Kidney (tissue), 13 donors: ENCODE measurements at regions not wholly inside any gene's neighbourhood (a gene's known extent, or its start where the extent isn't known, plus 50 kb on each side); places are given as distances from the start of the nearest gene placed in this dataset.

ENCODE experiments used
- DNase-seq, 5 donors: peaks; one replicate each; pipeline ENCODE4 v3.0.0-alpha.2; 2013 to 2020
- FAIRE-seq: peaks from 2 replicates; lab custom pipeline; 2012; peaks lifted over from hg19 to GRCh38; lab: Jason Lieb, UNC
- H3K27ac ChIP-seq, 2 donors: one replicate each; pipeline ENCODE4 v1.7.0; 2013; ENCODE audit warnings: low read depth in 2 of 2, low read length in 2 of 2, inconsistent platforms in 1 of 2
- H3K27me3 ChIP-seq: one replicate; pipeline ENCODE4 v1.7.1; 2013; ENCODE audit warnings: low read length, inconsistent platforms; ENCODE audit not compliant: control insufficient read depth, insufficient read depth
- H3K36me3 ChIP-seq, 3 donors: one replicate each; pipeline versions ENCODE4 v1.7.0 to v1.7.1; 2013; ENCODE audit warnings: low read length in 3 of 3, control low read depth in 1 of 3, inconsistent platforms in 1 of 3; ENCODE audit not compliant: insufficient read depth in 3 of 3, control insufficient read depth in 2 of 3
- H3K4me1 ChIP-seq, 3 donors: one replicate each; pipeline versions ENCODE4 v1.7.0 to v1.7.1; 2013; ENCODE audit warnings: low read length in 3 of 3, inconsistent platforms in 1 of 3, low read depth in 1 of 3; ENCODE audit not compliant: control insufficient read depth in 2 of 3, insufficient read depth in 2 of 3
- H3K4me3 ChIP-seq, 3 donors: one replicate each; pipeline versions ENCODE4 v1.7.0 to v1.8.1; 2013; ENCODE audit warnings: low read length in 3 of 3, control low read depth in 1 of 3, inconsistent platforms in 1 of 3
- H3K9ac ChIP-seq, 3 donors: one replicate each; pipeline versions ENCODE4 v1.7.0 to v1.7.1; 2013; ENCODE audit warnings: low read length in 3 of 3, control low read depth in 1 of 3, inconsistent platforms in 1 of 3
- H3K9me3 ChIP-seq, 3 donors: one replicate each; pipeline versions ENCODE4 v1.7.0 to v1.7.1; 2013; ENCODE audit warnings: low read length in 3 of 3, control low read depth in 1 of 3, inconsistent platforms in 1 of 3; ENCODE audit not compliant: control insufficient read depth in 2 of 3, insufficient read depth in 1 of 3
- intact Hi-C: fragments of 100-400 bp; cut with DNase I; formaldehyde crosslinking; loops from one replicate; pipeline ENCODE4 v1.11.1; 2022
- TF ChIP-seq, protein P1 (sequence below): IDR thresholded peaks from 3 replicates; pipeline ENCODE4 v1.5.1; 2012; ENCODE audit warnings: mild to moderate bottlenecking, moderate library complexity, borderline replicate concordance; ENCODE audit not compliant: insufficient read depth; ENCODE audit errors: extremely low read depth
- donor health status: control.
- donor health status: control.
- donor health status: control.
- donor health status: control.
- donor health status: control.
- donor health status: DM: yes; HTN: yes; CAD: no.
- donor health status: Normal renal cell carcinoma (clear cell type).

GRCh38 chr1:38522915-38523567 lies 336.5 kb downstream of the RRAGC start:
- no peaks in the 10 kb centered on the region for H3K9me3 ChIP-seq
- FAIRE-seq (no peak), DNase-seq (no peak)
- H3K9ac ChIP-seq = no peak overlapping the region
- intact Hi-C loops = no loop called here
- TF ChIP-seq, protein P1, sequence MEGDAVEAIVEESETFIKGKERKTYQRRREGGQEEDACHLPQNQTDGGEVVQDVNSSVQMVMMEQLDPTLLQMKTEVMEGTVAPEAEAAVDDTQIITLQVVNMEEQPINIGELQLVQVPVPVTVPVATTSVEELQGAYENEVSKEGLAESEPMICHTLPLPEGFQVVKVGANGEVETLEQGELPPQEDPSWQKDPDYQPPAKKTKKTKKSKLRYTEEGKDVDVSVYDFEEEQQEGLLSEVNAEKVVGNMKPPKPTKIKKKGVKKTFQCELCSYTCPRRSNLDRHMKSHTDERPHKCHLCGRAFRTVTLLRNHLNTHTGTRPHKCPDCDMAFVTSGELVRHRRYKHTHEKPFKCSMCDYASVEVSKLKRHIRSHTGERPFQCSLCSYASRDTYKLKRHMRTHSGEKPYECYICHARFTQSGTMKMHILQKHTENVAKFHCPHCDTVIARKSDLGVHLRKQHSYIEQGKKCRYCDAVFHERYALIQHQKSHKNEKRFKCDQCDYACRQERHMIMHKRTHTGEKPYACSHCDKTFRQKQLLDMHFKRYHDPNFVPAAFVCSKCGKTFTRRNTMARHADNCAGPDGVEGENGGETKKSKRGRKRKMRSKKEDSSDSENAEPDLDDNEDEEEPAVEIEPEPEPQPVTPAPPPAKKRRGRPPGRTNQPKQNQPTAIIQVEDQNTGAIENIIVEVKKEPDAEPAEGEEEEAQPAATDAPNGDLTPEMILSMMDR = no peak
- no peak overlapping the region for H3K27ac ChIP-seq
- H3K27me3 ChIP-seq = peaks cover 2% of the 10 kb centered on the region
- peaks cover 0 to 2% (median 0%) of the 10 kb centered on the region in 3 donors for H3K4me1 ChIP-seq
- H3K36me3 ChIP-seq = no peaks in the 10 kb centered on the region
- H3K4me3 ChIP-seq = no peak overlapping the region

DNA sequence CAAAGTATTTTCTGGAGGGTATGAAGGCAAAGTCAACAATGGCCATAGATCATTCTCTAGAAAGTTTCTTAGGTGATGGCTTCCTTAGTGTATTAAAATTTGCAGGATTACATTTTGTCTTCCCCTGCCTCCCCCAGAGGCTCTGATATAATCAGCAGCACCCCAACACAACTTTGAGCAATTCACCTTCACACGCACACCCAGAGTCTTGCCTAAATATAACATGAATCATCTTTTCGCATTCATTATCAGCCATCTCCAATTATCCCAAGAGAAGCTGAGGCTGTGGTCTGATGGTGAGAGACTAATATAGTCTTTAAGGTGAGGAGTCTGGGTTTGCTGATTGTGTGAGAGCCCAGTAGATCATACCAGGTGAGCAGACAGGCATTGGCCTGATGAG lies 343.0 kb downstream of the RRAGC start:
- FAIRE-seq (no peak), DNase-seq (no peak)
- H3K27me3 ChIP-seq = no peaks in the 10 kb centered on the region
- H3K9ac ChIP-seq = no peak overlapping the region
- TF ChIP-seq, protein P1 = no peak
- no peak overlapping the region for H3K4me3 ChIP-seq
- H3K4me1 ChIP-seq = no peaks in the 10 kb centered on the region
- no peak overlapping the region for H3K27ac ChIP-seq
- no peaks in the 10 kb centered on the region for H3K36me3 ChIP-seq
- H3K9me3 ChIP-seq = no peaks in the 10 kb centered on the region
- intact Hi-C loops = no loop called here

DNA sequence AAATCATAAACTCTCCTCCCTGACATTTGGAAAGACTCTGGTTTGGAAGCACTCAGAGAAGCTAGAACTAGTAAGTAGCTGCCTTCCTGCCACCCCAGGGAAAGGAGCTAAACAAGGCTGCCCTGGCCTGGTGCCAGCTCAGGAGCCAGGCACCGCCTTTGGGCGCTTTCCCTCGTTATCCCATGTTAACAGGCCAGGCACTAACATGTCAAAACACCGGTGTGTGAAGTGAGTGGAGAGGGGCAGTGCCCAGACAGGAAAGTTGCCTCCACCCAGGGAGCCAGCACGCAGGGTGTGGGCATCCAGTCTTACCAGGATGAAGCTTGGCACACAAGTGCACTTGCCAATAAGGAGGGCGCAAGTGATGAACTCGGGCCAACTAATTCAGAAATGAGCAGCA lies 346.8 kb downstream of the RRAGC start:
- no peak overlapping the region for H3K4me3 ChIP-seq
- no peak overlapping the region for H3K27ac ChIP-seq
- H3K4me1 ChIP-seq = no peaks in the 10 kb centered on the region
- H3K36me3 ChIP-seq = no peaks in the 10 kb centered on the region
- H3K27me3 ChIP-seq = no peaks in the 10 kb centered on the region
- no peak overlapping the region for H3K9ac ChIP-seq
- H3K9me3 ChIP-seq = no peaks in the 10 kb centered on the region
- TF ChIP-seq, protein P1 = no peak
- intact Hi-C loops = no loop called here
- no peak for DNase-seq
- no peak for FAIRE-seq
